K562 (cell line): ENCODE measurements at regions not wholly inside any gene's neighbourhood (a gene's known extent, or its start where the extent isn't known, plus 50 kb on each side); places are given as distances from the start of the nearest gene placed in this dataset.

Experiments
- MITF ChIP-seq: IDR thresholded peaks from 2 replicates; pipeline ENCODE4 v1.6.1; 2014; ENCODE audit warnings: antibody characterized with exemption
- NBN ChIP-seq: fragments of 450-650 bp; IDR thresholded peaks from 2 replicates; pipeline ENCODE4 v1.6.1; 2016; ENCODE audit warnings: low read depth, mild to moderate bottlenecking
- PHF21A ChIP-seq: fragments of 450-650 bp; IDR thresholded peaks from 2 replicates; pipeline ENCODE4 v1.6.1; 2017; ENCODE audit warnings: low read depth, borderline replicate concordance
- YY1 ChIP-seq, 3 experiments: IDR thresholded peaks; 2 replicates each; pipeline ENCODE4 v1.6.1; 2011; ENCODE audit warnings: low read length in 2 of 3, mild to moderate bottlenecking in 2 of 3, moderate library complexity in 2 of 3, borderline replicate concordance in 1 of 3, control low read depth in 1 of 3, low read depth in 1 of 3; ENCODE audit not compliant: insufficient read depth in 3 of 3, insufficient replicate concordance in 2 of 3, control insufficient read depth in 1 of 3, insufficient read length in 1 of 3; ENCODE audit errors: extremely low read depth in 1 of 3
- ZBTB43 ChIP-seq: sonication (generic); formaldehyde crosslinking; IDR thresholded peaks from 2 replicates; pipeline ENCODE4 v1.8.0; 2023; ENCODE audit warnings: mild to moderate bottlenecking, missing genetic modification reagents
- TF ChIP-seq, protein P1 (sequence below): fragments of 450-650 bp; formaldehyde crosslinking; IDR thresholded peaks from 2 replicates; pipeline ENCODE4 v1.4.0; 2020; ENCODE audit warnings: mild to moderate bottlenecking, mixed read lengths

GRCh38 chr5:6228257-6229250, 149.8 kb downstream of the MED10 start (continued):
- no peak for TF ChIP-seq ZBTB43
- no peak for TF ChIP-seq NBN
- TF ChIP-seq, protein P1, sequence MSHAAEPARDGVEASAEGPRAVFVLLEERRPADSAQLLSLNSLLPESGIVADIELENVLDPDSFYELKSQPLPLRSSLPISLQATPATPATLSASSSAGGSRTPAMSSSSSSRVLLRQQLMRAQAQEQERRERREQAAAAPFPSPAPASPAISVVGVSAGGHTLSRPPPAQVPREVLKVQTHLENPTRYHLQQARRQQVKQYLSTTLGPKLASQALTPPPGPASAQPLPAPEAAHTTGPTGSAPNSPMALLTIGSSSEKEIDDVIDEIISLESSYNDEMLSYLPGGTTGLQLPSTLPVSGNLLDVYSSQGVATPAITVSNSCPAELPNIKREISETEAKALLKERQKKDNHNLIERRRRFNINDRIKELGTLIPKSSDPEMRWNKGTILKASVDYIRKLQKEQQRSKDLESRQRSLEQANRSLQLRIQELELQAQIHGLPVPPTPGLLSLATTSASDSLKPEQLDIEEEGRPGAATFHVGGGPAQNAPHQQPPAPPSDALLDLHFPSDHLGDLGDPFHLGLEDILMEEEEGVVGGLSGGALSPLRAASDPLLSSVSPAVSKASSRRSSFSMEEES (CRISPR knock-in tag), result no peak
- no peak for TF ChIP-seq MITF
- TF ChIP-seq YY1 (IDR thresholded peaks at IDR 0.05; ENCODE audit: borderline replicate concordance in 1 of 3, control insufficient read depth in 1 of 3, extremely low read depth in 1 of 3, insufficient read depth in 3 of 3, insufficient read length in 1 of 3, insufficient replicate concordance in 2 of 3, low read depth in 1 of 3, low read length in 2 of 3), result no peak
- TF ChIP-seq PHF21A, result no peak
